DOHH2 (cell line): ENCODE measurements at regions not wholly inside any gene's neighbourhood (a gene's known extent, or its start where the extent isn't known, plus 50 kb on each side); places are given as distances from the start of the nearest gene placed in this dataset.

Experiments
- H3F3A ChIP-seq: fragments of 200-600 bp; sonication (generic), shearing (Covaris generic); 2 replicates; pipeline ENCODE4 v1.6.0; 2016; ENCODE audit warnings: antibody characterized with exemption, mild to moderate bottlenecking; ENCODE audit not compliant: control insufficient read depth, insufficient read depth
- H3K27ac ChIP-seq: fragments of 200-600 bp; sonication (generic); 2 replicates; pipeline ENCODE4 v1.5.1; 2014; ENCODE audit warnings: low read depth, mild to moderate bottlenecking, low read length, moderate library complexity
- H3K27me3 ChIP-seq: fragments of 200-600 bp; sonication (generic); 2 replicates; pipeline ENCODE4 v1.6.1; 2014; ENCODE audit warnings: mild to moderate bottlenecking, low read length, mixed read lengths; ENCODE audit not compliant: control insufficient read depth
- H3K36me3 ChIP-seq: fragments of 200-600 bp; sonication (generic); 2 replicates; pipeline ENCODE4 v1.6.1; 2014; ENCODE audit warnings: mild to moderate bottlenecking, low read length, moderate library complexity, mixed read lengths; ENCODE audit not compliant: control insufficient read depth
- H3K4me1 ChIP-seq: fragments of 200-600 bp; sonication (generic); 2 replicates; pipeline ENCODE4 v1.6.1; 2014; ENCODE audit warnings: mild to moderate bottlenecking, low read length, mixed read lengths; ENCODE audit not compliant: control insufficient read depth
- H3K4me2 ChIP-seq: fragments of 200-600 bp; sonication (generic); 2 replicates; pipeline ENCODE4 v1.6.0; 2014; ENCODE audit warnings: mild to moderate bottlenecking, low read length, moderate library complexity
- H3K4me3 ChIP-seq: fragments of 200-600 bp; sonication (generic); 2 replicates; pipeline ENCODE4 v1.5.1; 2014; ENCODE audit warnings: mild to moderate bottlenecking, low read length, mixed read lengths
- H3K79me2 ChIP-seq: fragments of 200-600 bp; sonication (generic); 2 replicates; pipeline ENCODE4 v1.6.1; 2014; ENCODE audit warnings: mild to moderate bottlenecking, low read length, mixed read lengths; ENCODE audit not compliant: control insufficient read depth
- H3K9me2 ChIP-seq: fragments of 200-600 bp; sonication (generic); replicated peaks from 2 replicates; pipeline ENCODE4 v1.6.1; 2014; ENCODE audit warnings: mild to moderate bottlenecking, low read length, mixed read lengths; ENCODE audit not compliant: control insufficient read depth
- H3K9me3 ChIP-seq: fragments of 200-600 bp; sonication (generic); 2 replicates; pipeline ENCODE4 v1.6.1; 2014; ENCODE audit warnings: antibody characterized with exemption, low read length, mixed read lengths; ENCODE audit not compliant: control insufficient read depth, insufficient read depth
- H4K20me1 ChIP-seq: fragments of 200-600 bp; sonication (generic); 2 replicates; pipeline ENCODE4 v1.6.0; 2014; ENCODE audit warnings: low read depth, mild to moderate bottlenecking, antibody characterized with exemption, low read length, moderate library complexity; ENCODE audit not compliant: control insufficient read depth, insufficient read depth
- CTCF ChIP-seq: fragments of 200-600 bp; sonication (generic); IDR thresholded peaks from one replicate; pipeline ENCODE4 v1.5.1; 2014; ENCODE audit warnings: antibody characterized with exemption, mild to moderate bottlenecking, low read depth, low read length; ENCODE audit not compliant: poor library complexity, severe bottlenecking
- EZH2phosphoT487 ChIP-seq: fragments of 200-600 bp; sonication (generic); IDR thresholded peaks from 2 replicates; pipeline ENCODE4 v1.6.1; 2017; ENCODE audit warnings: borderline replicate concordance, mild to moderate bottlenecking, antibody characterized with exemption, low read length, moderate library complexity, mixed read lengths

DNA sequence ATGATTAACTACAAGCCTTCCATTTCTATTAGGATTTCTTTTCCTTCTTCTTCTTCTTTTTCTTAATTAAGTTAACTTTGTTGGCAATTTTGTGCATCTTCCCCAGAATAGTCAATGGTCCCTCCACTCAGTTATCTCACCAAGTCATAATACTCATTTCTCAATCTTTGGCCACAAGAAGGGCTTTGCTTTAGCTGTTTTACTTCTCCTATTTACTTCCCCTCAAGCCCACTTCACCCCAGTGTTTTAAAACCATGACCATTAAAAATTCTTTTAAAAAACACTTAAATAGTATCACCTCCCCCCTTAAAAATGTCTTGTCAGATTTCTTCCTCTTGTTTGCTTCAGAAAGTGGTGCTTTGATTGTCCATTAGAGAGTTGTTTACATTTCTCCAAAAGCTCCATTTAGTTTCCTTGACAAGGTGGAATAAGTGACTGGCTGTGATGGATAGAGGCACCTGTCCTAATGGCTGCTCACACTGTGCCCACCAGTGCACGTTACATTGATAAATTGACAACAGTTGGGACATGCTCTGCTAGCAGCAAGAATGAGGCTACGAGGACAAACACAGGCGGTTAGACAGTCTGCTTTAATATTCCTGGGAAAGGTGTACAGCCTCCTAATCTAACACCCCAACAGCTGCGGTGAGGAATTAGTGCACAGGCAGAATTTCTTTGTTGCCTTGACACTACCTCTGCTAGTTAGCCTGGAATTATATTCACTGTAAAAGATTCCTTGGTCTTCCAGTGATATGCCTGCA is 354.7 kb downstream of the LMO4 start:
- H3K4me1 ChIP-seq, result peaks cover 8% of the 10 kb centered on the region
- H3K9me3 ChIP-seq, result no peaks in the 10 kb centered on the region
- H3F3A ChIP-seq, result no peaks in the 10 kb centered on the region
- H3K4me2 ChIP-seq, result no peak overlapping the region
- TF ChIP-seq CTCF (no peak), EZH2phosphoT487 (no peak)
- H3K9me2 ChIP-seq, result no peaks in the 10 kb centered on the region; the same call in 1 of the 2 replicates
- H3K27ac ChIP-seq, result no peak overlapping the region
- no peaks in the 10 kb centered on the region for H3K27me3 ChIP-seq
- H3K79me2 ChIP-seq, result no peaks in the 10 kb centered on the region
- no peaks in the 10 kb centered on the region for H4K20me1 ChIP-seq
- H3K4me3 ChIP-seq, result no peak overlapping the region
- H3K36me3 ChIP-seq, result no peaks in the 10 kb centered on the region

DNA sequence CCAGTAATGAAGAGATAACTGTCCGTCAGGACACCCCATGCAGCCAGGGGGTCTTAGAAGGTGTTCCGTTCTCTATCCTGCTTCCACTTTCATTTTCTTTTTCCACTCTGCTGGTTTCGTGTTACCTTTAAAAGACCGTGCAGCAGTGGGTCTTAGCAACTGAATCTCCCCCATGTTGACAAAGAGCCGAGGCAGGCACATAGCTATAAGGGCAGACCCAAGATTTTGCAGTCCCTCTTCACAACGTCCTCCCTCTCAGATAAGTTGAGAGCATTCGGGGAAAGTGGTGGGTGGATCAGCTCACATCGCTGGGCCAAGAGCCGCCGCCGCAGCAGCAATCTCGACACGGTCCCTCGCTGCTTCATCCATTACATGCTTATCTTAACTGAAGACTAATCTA is 355.5 kb downstream of the LMO4 start:
- Histone ChIP-seq H4K20me1 (no peaks in the 10 kb centered on the region), H3K9me2 (no peaks in the 10 kb centered on the region; the same call in 1 of the 2 replicates), H3K79me2 (no peaks in the 10 kb centered on the region), H3K4me1 (peaks cover 5% of the 10 kb centered on the region; the same call in 1 of the 2 replicates), H3K9me3 (no peaks in the 10 kb centered on the region), H3K4me2 (no peak overlapping the region), H3K4me3 (no peak overlapping the region), H3K36me3 (no peaks in the 10 kb centered on the region), H3K27ac (no peak overlapping the region), H3F3A (no peaks in the 10 kb centered on the region), H3K27me3 (no peaks in the 10 kb centered on the region)
- TF ChIP-seq CTCF, result no peak
- no peak for TF ChIP-seq EZH2phosphoT487

DNA sequence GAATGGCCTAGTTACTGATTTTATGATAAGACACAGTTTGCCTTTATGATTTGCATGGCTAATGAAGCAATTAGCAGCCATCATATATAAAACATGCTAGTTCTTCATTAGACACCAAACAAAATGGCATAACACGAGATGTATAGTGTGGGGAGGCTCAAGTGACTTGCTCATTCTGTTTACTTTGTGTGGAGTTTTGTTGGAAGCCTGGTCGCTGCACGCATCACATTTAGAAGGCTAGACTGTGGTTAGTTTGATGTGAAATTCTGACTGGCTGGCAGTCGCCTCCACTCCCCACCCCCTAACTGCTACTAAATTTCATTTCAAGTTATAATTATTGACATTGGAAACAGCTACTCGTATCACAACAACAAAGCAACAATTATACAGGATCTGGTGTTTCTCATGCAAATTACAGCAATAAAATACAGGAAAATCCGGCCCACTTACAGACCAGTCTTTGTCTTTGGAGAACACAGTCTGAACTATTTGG is 356.1 kb downstream of the LMO4 start:
- Histone ChIP-seq H3K4me3 (no peak overlapping the region), H3K79me2 (no peaks in the 10 kb centered on the region), H3F3A (no peaks in the 10 kb centered on the region), H3K36me3 (no peaks in the 10 kb centered on the region), H3K27ac (no peak overlapping the region), H4K20me1 (no peaks in the 10 kb centered on the region), H3K9me2 (no peaks in the 10 kb centered on the region; the same call in 1 of the 2 replicates), H3K4me1 (peaks cover 5% of the 10 kb centered on the region; the same call in 1 of the 2 replicates), H3K9me3 (no peaks in the 10 kb centered on the region), H3K27me3 (no peaks in the 10 kb centered on the region), H3K4me2 (no peak overlapping the region)
- TF ChIP-seq CTCF, result no peak
- no peak for TF ChIP-seq EZH2phosphoT487
